Gastroesophageal sphincter (tissue), 3 donors: ENCODE measurements at regions not wholly inside any gene's neighbourhood (a gene's known extent, or its start where the extent isn't known, plus 50 kb on each side); places are given as distances from the start of the nearest gene placed in this dataset.

ENCODE experiments used
- POLR2A ChIP-seq, 2 donors: fragments of 450-650 bp; IDR thresholded peaks; one replicate each; pipeline ENCODE4 v1.6.1; 2017; ENCODE audit warnings: antibody characterized with exemption in 2 of 2, mild to moderate bottlenecking in 2 of 2, moderate library complexity in 1 of 2
- POLR2AphosphoS5 ChIP-seq: sonication (generic); formaldehyde crosslinking; IDR thresholded peaks from one replicate; pipeline ENCODE4 v1.6.1; 2017; ENCODE audit warnings: antibody characterized with exemption
- TF ChIP-seq, protein P1 (sequence below), 4 experiments: fragments of 200-600 bp in 2 of 4; fragments of 450-650 bp in 2 of 4; sonication (generic) in 1 of 4; IDR thresholded peaks; one replicate each; pipeline ENCODE4 v1.5.1; 2017 to 2019; ENCODE audit warnings: antibody characterized with exemption in 4 of 4, mild to moderate bottlenecking in 2 of 4, moderate library complexity in 2 of 4

DNA sequence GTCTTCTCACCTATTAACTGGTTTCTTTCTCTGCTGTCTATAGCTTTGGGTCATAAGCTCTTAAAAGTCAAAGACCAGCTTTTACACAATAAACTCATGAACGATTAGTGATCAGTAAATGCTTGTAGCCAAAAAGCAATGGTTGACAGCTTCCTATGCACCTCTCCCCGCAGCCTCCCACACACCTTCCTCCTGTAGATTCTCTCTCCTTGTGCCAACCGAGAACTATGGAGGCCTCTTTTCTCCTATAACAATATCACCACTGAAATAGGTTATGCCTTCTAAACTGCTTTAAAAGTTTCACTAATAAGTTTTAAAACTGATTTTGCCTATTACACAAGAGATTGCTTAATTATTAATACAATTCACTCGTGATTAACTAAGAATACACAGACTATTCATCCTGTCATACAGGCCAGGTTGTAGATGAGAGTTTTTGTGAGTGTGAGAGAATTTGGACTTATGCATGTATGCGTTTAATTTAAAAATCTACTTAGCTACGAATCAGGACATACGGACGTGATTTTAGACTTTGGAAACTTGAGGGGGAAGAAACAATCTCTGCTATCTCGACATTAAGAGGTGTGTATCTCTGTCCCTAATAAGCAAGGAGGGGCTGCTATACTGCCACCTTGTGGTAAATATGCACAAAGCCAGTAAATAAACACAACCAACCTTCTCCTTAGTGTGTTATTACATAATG, 229.1 kb upstream of the RBBP8 start:
- TF ChIP-seq POLR2A (IDR thresholded peaks at IDR 0.05) (no peak), POLR2AphosphoS5 (no peak)
- TF ChIP-seq, protein P1, sequence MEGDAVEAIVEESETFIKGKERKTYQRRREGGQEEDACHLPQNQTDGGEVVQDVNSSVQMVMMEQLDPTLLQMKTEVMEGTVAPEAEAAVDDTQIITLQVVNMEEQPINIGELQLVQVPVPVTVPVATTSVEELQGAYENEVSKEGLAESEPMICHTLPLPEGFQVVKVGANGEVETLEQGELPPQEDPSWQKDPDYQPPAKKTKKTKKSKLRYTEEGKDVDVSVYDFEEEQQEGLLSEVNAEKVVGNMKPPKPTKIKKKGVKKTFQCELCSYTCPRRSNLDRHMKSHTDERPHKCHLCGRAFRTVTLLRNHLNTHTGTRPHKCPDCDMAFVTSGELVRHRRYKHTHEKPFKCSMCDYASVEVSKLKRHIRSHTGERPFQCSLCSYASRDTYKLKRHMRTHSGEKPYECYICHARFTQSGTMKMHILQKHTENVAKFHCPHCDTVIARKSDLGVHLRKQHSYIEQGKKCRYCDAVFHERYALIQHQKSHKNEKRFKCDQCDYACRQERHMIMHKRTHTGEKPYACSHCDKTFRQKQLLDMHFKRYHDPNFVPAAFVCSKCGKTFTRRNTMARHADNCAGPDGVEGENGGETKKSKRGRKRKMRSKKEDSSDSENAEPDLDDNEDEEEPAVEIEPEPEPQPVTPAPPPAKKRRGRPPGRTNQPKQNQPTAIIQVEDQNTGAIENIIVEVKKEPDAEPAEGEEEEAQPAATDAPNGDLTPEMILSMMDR (IDR thresholded peaks at IDR 0.05): peak; percentile 40 to 61 (median 58)
